ENCODE measurements at regions not wholly inside any gene's neighbourhood (a gene's known extent, or its start where the extent isn't known, plus 50 kb on each side); places are given as distances from the start of the nearest gene placed in this dataset.

DNA sequence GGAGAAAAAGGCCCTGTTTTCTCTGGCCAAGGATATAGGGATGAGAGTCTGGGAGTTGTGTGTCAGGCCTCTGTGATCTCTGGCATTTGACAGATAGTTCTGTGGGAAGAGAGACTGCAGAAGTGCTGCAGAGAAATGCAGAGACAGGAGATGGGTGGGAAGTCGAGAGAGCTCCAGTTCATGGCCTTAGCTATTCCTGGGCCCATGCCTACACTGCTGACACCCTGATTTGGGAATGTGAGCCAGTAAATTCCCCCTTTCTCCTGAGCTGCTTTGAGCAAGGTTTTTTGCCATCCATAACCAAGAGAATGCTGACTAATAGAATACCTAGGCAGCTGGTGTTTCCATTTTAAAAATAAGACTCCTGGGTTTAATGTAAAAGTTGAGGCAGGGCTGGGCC lies 59.3 kb downstream of the EBLN2 start:
- TF ChIP-seq, protein P1, sequence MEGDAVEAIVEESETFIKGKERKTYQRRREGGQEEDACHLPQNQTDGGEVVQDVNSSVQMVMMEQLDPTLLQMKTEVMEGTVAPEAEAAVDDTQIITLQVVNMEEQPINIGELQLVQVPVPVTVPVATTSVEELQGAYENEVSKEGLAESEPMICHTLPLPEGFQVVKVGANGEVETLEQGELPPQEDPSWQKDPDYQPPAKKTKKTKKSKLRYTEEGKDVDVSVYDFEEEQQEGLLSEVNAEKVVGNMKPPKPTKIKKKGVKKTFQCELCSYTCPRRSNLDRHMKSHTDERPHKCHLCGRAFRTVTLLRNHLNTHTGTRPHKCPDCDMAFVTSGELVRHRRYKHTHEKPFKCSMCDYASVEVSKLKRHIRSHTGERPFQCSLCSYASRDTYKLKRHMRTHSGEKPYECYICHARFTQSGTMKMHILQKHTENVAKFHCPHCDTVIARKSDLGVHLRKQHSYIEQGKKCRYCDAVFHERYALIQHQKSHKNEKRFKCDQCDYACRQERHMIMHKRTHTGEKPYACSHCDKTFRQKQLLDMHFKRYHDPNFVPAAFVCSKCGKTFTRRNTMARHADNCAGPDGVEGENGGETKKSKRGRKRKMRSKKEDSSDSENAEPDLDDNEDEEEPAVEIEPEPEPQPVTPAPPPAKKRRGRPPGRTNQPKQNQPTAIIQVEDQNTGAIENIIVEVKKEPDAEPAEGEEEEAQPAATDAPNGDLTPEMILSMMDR (IDR thresholded peaks at IDR 0.05) = no peak
- TF ChIP-seq, protein P2, sequence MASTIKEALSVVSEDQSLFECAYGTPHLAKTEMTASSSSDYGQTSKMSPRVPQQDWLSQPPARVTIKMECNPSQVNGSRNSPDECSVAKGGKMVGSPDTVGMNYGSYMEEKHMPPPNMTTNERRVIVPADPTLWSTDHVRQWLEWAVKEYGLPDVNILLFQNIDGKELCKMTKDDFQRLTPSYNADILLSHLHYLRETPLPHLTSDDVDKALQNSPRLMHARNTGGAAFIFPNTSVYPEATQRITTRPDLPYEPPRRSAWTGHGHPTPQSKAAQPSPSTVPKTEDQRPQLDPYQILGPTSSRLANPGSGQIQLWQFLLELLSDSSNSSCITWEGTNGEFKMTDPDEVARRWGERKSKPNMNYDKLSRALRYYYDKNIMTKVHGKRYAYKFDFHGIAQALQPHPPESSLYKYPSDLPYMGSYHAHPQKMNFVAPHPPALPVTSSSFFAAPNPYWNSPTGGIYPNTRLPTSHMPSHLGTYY (CRISPR knock-in tag; IDR thresholded peaks at IDR 0.05) = no peak
- TF ChIP-seq TEAD4 (CRISPR knock-in tag; IDR thresholded peaks at IDR 0.05) (no peak), ZNF396 (CRISPR knock-in tag; IDR thresholded peaks at IDR 0.05; ENCODE audit: borderline replicate concordance) (no peak), ZNF232 (CRISPR knock-in tag; IDR thresholded peaks at IDR 0.05) (no peak), ESRRA (CRISPR knock-in tag; IDR thresholded peaks at IDR 0.05; ENCODE audit: borderline replicate concordance) (no peak)

Data from WTC11 (cell line).